ENCODE measurements at regions not wholly inside any gene's neighbourhood (a gene's known extent, or its start where the extent isn't known, plus 50 kb on each side); places are given as distances from the start of the nearest gene placed in this dataset.

- TF ChIP-seq ZNF577 (CRISPR knock-in tag; IDR thresholded peaks at IDR 0.05; ENCODE audit: borderline replicate concordance, low read depth) = no peak
- no peak for TF ChIP-seq SOX13 (IDR thresholded peaks at IDR 0.05)
- no peak for TF ChIP-seq SOX13 (CRISPR knock-in tag; conservative IDR thresholded peaks at IDR 0.05 in 1 of 2, IDR thresholded peaks at IDR 0.05 in 1 of 2)
- TF ChIP-seq SKIL (CRISPR knock-in tag; IDR thresholded peaks at IDR 0.05; ENCODE audit: borderline replicate concordance) = no peak
- no peak for TF ChIP-seq ZBTB4 (CRISPR knock-in tag; IDR thresholded peaks at IDR 0.05; ENCODE audit: borderline replicate concordance)
- no peak for TF ChIP-seq EP300 (IDR thresholded peaks at IDR 0.05; ENCODE audit: low read depth in 2 of 2, low read length in 2 of 2)
- TF ChIP-seq EP300 (CRISPR knock-in tag; IDR thresholded peaks at IDR 0.05; ENCODE audit: borderline replicate concordance) = no peak
- TF ChIP-seq TBX3 (IDR thresholded peaks at IDR 0.05; ENCODE audit: borderline replicate concordance) = no peak
- no peak for TF ChIP-seq ZNF101 (CRISPR knock-in tag; IDR thresholded peaks at IDR 0.05; ENCODE audit: borderline replicate concordance, low read depth)
These were observed 164.7 kb upstream of the MEIS1 start (continued) for GRCh38 chr2:66270247-66270646.
